NB4 (cell line): ENCODE measurements at regions not wholly inside any gene's neighbourhood (a gene's known extent, or its start where the extent isn't known, plus 50 kb on each side); places are given as distances from the start of the nearest gene placed in this dataset.

Experiments used
- CTCF ChIP-seq: IDR thresholded peaks from one replicate; pipeline ENCODE4 v1.5.1; 2012; ENCODE audit warnings: low read depth, low read length
- MAX ChIP-seq: IDR thresholded peaks from 2 replicates; pipeline ENCODE4 v1.6.1; 2011; ENCODE audit warnings: low read depth, low read length
- MYC ChIP-seq: IDR thresholded peaks from 2 replicates; pipeline ENCODE4 v1.6.1; 2011; ENCODE audit warnings: low read depth, low read length
- POLR2A ChIP-seq: IDR thresholded peaks from 2 replicates; pipeline ENCODE4 v1.6.1; 2011; ENCODE audit warnings: mild to moderate bottlenecking; ENCODE audit not compliant: insufficient read length; ENCODE audit errors: extremely low read depth

- TF ChIP-seq CTCF (no peak), MYC (no peak), POLR2A (no peak), MAX (no peak)
These were observed 122.8 kb upstream of the AGAP1 start for GRCh38 chr2:235371018-235371417.
